ENCODE measurements at regions not wholly inside any gene's neighbourhood (a gene's known extent, or its start where the extent isn't known, plus 50 kb on each side); places are given as distances from the start of the nearest gene placed in this dataset.

DNA sequence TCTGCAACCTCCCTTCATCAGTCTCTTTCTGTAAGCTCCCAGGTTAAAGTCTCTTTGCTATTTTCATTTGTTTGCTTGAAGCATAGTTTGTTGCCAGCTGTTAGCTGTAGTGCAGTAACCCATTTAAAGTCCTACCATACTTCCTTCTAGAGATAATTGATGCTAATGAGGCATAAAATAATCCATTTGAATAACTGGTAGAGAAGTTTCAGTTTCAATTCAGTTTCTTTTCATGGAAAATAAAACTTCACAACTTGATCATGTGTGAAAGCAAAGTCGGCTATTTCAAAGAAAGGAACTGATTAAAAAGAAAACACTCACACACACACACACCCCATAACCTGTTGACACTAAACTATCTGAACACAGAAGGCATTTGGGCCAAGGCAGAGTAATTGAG lies 68.5 kb upstream of the TENT5A start:
- DNase-seq (no peak), ATAC-seq (no peak)
- Histone ChIP-seq H3K4me1 (peaks cover 0 to 22% (median 0%) of the 10 kb centered on the region in 12 donors), H3K36me3 (no peaks in the 10 kb centered on the region), H3K4me3 (peak overlapping the region in 2 of 12 donors; percentile 16 to 39), H3K27me3 (no peaks in the 10 kb centered on the region), H3K9me3 (peaks cover 0 to 9% (median 0%) of the 10 kb centered on the region in 12 donors), H3K27ac (no peak overlapping the region)
- intact Hi-C loops (cut with DNase I), result no loop called here
- 57 to 74% (median 67%) methylated on average over 1 of the region's 1 CpG for WGBS, 4 donors
- TF ChIP-seq CTCF (IDR thresholded peaks at IDR 0.05), result no peak
- no peak for TF ChIP-seq POLR2A (IDR thresholded peaks at IDR 0.05)

DNA sequence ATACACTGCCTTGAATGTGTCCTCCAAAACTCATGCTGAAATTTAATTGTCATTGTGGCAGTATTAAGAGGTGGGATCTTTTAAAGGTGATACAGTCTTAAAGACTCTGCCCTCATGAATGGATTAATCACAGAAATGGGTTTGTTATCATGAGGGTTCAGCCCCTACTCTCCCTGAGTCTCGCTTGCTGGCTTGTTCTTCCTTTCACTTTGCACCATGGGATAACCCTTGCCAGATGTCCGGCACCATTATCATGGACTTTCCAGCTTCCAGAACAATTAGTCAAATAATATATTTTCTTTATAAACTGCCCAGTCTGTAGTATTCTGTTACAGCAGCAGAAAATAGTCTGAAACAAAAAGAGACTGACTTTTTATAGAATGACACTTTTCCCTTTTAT lies 67.9 kb upstream of the TENT5A start:
- no peaks in the 10 kb centered on the region for H3K36me3 ChIP-seq

GRCh38 chr6:81819767-81820166 lies 67.3 kb upstream of the TENT5A start:
- no peak for ATAC-seq
- WGBS, 4 donors, result 90 to 95% (median 92%) methylated on average over 6 of the region's 6 CpGs
- TF ChIP-seq CTCF (IDR thresholded peaks at IDR 0.05), result no peak
- TF ChIP-seq POLR2A (IDR thresholded peaks at IDR 0.05), result no peak

More for the DNA sequence above, 67.9 kb upstream of the TENT5A start:
- Histone ChIP-seq H3K27me3 (no peaks in the 10 kb centered on the region), H3K4me1 (peaks cover 0 to 22% (median 0%) of the 10 kb centered on the region in 12 donors), H3K4me3 (peak overlapping the region in 2 of 12 donors; percentile 16 to 39), H3K9me3 (peaks cover 0 to 5% (median 0%) of the 10 kb centered on the region in 12 donors), H3K27ac (no peak overlapping the region)
- DNase-seq (no peak), ATAC-seq (no peak)
- 72 to 89% (median 75%) methylated on average over 2 of the region's 2 CpGs for WGBS, 4 donors
- TF ChIP-seq POLR2A (IDR thresholded peaks at IDR 0.05) (no peak), CTCF (IDR thresholded peaks at IDR 0.05) (no peak)
- intact Hi-C loops (cut with DNase I), result no loop called here

GRCh38 chr6:81818901-81819361 lies 66.5 kb upstream of the TENT5A start:
- 70 to 80% (median 77%) methylated on average over 2 of the region's 2 CpGs for WGBS, 4 donors
- H3K27me3 ChIP-seq, result no peaks in the 10 kb centered on the region
- intact Hi-C loops (cut with DNase I), result no loop called here
- no peak overlapping the region for H3K27ac ChIP-seq
- H3K9me3 ChIP-seq, result no peaks in the 10 kb centered on the region
- DNase-seq (no peak), ATAC-seq (peak in 2 of 4 donors; percentile 13 to 22)
- H3K4me3 ChIP-seq, result no peak overlapping the region
- H3K36me3 ChIP-seq, result no peaks in the 10 kb centered on the region
- TF ChIP-seq POLR2A (IDR thresholded peaks at IDR 0.05) (no peak), CTCF (IDR thresholded peaks at IDR 0.05) (no peak)
- peaks cover 0 to 35% (median 0%) of the 10 kb centered on the region in 12 donors for H3K4me1 ChIP-seq

More at GRCh38 chr6:81819767-81820166, 67.3 kb upstream of the TENT5A start:
- no peak overlapping the region for H3K27ac ChIP-seq
- H3K27me3 ChIP-seq, result no peaks in the 10 kb centered on the region
- DNase-seq, result no peak
- H3K4me1 ChIP-seq, result peaks cover 0 to 26% (median 0%) of the 10 kb centered on the region in 12 donors
- H3K9me3 ChIP-seq, result peaks cover 0 to 5% (median 0%) of the 10 kb centered on the region in 12 donors
- no peak overlapping the region for H3K4me3 ChIP-seq
- intact Hi-C loops (cut with DNase I), result no loop called here
- no peaks in the 10 kb centered on the region for H3K36me3 ChIP-seq
